ENCODE measurements at regions not wholly inside any gene's neighbourhood (a gene's known extent, or its start where the extent isn't known, plus 50 kb on each side); places are given as distances from the start of the nearest gene placed in this dataset.

DNA sequence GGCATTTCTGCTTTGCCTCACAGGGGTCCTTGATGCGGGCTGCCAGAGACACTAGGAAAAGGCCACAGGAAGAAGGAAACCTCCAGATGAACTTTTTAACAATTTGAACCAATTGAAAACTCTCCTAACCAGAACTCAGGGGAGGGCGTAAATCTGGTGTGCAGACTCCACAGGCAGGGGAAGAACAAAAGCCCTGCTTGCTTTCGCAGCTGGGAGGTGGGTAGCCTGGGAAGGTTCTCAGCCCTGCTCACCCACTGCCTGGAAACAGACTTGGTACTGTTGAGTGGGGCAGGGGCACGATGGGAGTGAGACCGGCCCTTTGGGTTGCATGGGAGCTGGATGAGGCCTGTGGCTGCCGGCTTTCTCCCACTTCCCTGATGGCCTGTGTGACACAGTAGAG, 237.8 kb upstream of the TLE4 start:
- TF ChIP-seq, protein P1, sequence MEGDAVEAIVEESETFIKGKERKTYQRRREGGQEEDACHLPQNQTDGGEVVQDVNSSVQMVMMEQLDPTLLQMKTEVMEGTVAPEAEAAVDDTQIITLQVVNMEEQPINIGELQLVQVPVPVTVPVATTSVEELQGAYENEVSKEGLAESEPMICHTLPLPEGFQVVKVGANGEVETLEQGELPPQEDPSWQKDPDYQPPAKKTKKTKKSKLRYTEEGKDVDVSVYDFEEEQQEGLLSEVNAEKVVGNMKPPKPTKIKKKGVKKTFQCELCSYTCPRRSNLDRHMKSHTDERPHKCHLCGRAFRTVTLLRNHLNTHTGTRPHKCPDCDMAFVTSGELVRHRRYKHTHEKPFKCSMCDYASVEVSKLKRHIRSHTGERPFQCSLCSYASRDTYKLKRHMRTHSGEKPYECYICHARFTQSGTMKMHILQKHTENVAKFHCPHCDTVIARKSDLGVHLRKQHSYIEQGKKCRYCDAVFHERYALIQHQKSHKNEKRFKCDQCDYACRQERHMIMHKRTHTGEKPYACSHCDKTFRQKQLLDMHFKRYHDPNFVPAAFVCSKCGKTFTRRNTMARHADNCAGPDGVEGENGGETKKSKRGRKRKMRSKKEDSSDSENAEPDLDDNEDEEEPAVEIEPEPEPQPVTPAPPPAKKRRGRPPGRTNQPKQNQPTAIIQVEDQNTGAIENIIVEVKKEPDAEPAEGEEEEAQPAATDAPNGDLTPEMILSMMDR (IDR thresholded peaks at IDR 0.05; ENCODE audit: borderline replicate concordance, control extremely low read depth, extremely low read depth, insufficient read depth, missing control alignments), result no peak
- in situ Hi-C loops (cut with MboI; ENCODE audit: low sequenced_read_pairs, unreplicated experiment), result no loop called here
- DNase-seq (ENCODE audit: low spot score), result no peak

DNA sequence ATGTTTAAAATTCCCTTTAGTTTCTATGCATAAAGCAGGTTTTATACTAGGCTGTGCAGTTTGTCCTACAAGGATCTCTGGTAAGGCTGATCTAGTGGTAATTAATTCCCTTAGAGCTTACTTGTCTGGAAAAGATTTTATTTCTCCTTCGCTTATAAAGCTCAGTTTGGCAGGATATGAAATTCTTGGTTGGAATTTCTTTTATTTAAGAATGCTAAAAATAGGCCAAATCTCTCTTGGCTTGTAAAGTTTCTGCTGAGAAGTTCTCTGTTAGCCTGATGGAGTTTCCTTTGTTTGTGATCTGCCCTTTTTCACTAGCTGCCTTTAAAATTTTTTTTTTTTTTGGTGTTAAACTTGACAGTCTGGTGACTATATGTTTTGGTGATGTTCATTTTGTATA, 237.1 kb upstream of the TLE4 start:
- in situ Hi-C loops (cut with MboI; ENCODE audit: low sequenced_read_pairs, unreplicated experiment), result no loop called here
- no peak for DNase-seq (ENCODE audit: low spot score)
- TF ChIP-seq, protein P1 (IDR thresholded peaks at IDR 0.05; ENCODE audit: borderline replicate concordance, control extremely low read depth, extremely low read depth, insufficient read depth, missing control alignments), result no peak

DNA sequence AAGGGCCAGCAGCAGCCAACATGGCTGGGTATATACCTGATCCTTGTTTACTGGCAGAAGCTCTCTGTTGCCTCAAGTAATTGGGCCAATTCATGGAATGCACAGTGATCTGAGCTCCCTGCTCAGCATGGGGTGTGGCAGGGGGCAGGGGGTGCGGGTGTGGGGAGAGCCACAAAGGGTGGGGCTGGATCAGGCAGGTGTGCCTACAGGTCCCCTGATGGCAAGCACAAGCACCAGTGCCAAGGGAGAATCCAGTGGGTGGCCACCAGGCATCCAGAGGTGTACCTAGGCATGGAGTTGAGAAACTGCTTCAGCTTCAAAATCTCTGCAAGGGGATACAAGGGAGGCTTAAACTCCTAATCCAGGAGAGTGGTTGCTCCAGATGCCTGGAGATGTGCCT, 235.8 kb upstream of the TLE4 start:
- TF ChIP-seq, protein P1 (IDR thresholded peaks at IDR 0.05; ENCODE audit: borderline replicate concordance, control extremely low read depth, extremely low read depth, insufficient read depth, missing control alignments), result no peak
- in situ Hi-C loops (cut with MboI; ENCODE audit: low sequenced_read_pairs, unreplicated experiment), result no loop called here
- DNase-seq (ENCODE audit: low spot score), result no peak

DNA sequence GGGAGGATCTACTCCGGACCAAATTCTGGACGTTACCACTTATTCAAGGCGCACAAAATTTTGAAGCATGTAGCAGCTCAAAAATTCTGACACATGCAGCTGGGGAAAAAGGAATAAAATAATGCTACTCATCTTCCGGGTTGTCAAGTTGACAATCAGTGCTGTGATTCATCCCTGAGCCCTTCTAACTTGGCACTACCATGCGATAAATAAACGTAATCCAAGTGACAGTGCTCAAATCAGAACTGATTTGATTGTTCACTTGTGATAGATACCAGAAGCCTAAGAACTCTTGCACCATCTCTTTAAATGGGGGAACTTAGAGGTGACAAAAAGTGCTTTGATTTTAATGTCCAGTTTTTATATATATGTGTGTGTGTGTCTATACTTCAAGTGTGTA, 230.2 kb upstream of the TLE4 start:
- TF ChIP-seq, protein P1 (IDR thresholded peaks at IDR 0.05; ENCODE audit: borderline replicate concordance, control extremely low read depth, extremely low read depth, insufficient read depth, missing control alignments), result no peak
- in situ Hi-C loops (cut with MboI; ENCODE audit: low sequenced_read_pairs, unreplicated experiment), result no loop called here

GRCh38 chr9:79346350-79347020, 225.3 kb upstream of the TLE4 start:
- TF ChIP-seq, protein P1 (IDR thresholded peaks at IDR 0.05; ENCODE audit: borderline replicate concordance, control extremely low read depth, extremely low read depth, insufficient read depth, missing control alignments), result no peak
- no peak for DNase-seq (ENCODE audit: low spot score)
- in situ Hi-C loops (cut with MboI; ENCODE audit: low sequenced_read_pairs, unreplicated experiment), result no loop called here

More for the DNA sequence above, 230.2 kb upstream of the TLE4 start:
- no peak for DNase-seq (ENCODE audit: low spot score)

GRCh38 chr9:79352322-79352721, 219.4 kb upstream of the TLE4 start:
- in situ Hi-C loops (cut with MboI; ENCODE audit: low sequenced_read_pairs, unreplicated experiment), result no loop called here
- DNase-seq (ENCODE audit: low spot score), result no peak
- TF ChIP-seq, protein P1 (IDR thresholded peaks at IDR 0.05; ENCODE audit: borderline replicate concordance, control extremely low read depth, extremely low read depth, insufficient read depth, missing control alignments), result no peak
